ENCODE measurements at regions not wholly inside any gene's neighbourhood (a gene's known extent, or its start where the extent isn't known, plus 50 kb on each side); places are given as distances from the start of the nearest gene placed in this dataset.

DNA sequence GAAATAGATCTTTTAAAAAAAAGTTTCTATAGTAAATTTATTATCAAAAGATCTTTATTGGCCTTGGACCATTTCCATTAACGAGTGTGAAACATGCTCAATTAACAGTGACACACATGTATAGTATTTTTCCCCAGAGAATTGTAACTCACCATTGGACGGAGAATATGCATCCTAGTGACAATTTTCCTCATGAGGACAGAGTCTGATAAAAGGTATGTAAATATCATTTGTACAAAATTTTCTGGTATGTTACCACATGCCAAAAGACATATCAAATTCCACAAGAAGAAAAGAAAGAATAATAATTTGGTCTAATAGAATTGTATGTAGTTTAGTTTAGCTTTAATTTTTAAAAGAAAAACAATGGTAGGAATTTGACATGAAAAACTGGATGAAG is 1096.0 kb upstream of the FLRT2 start:
- TF ChIP-seq POLR2A (IDR thresholded peaks at IDR 0.05; ENCODE audit: low read depth, low read length) (no peak), POLR2AphosphoS5 (IDR thresholded peaks at IDR 0.05; ENCODE audit: low read depth, low read length) (no peak)
